GM21576 (cell line): ENCODE measurements at regions not wholly inside any gene's neighbourhood (a gene's known extent, or its start where the extent isn't known, plus 50 kb on each side); places are given as distances from the start of the nearest gene placed in this dataset.
"Not testable (repeated sequence)": the region's sequence is repeated elsewhere in the genome, so short reads cannot be mapped to it uniquely, and the experiment has no call there.

Experiments
- ATAC-seq: cut with Tn5 transposase; IDR thresholded peaks from one replicate; pipeline ENCODE4 v1.9.1; 2021; ENCODE audit warnings: mild to moderate bottlenecking, moderate library complexity; ENCODE audit not compliant: unreplicated experiment

- no peak for ATAC-seq
These were observed 137.2 kb upstream of the ESX1 start for GRCh38 chrX:104391906-104392305.

GRCh38 chrX:104376937-104377336 lies 122.2 kb upstream of the ESX1 start:
- ATAC-seq = no peak

GRCh38 chrX:104372547-104372946 lies 117.8 kb upstream of the ESX1 start:
- ATAC-seq = no peak

GRCh38 chrX:104370089-104370488 lies 115.4 kb upstream of the ESX1 start:
- no peak for ATAC-seq

- not testable (repeated sequence) for ATAC-seq
These were observed 106.0 kb upstream of the ESX1 start for GRCh38 chrX:104360774-104361173.

- no peak for ATAC-seq
These were observed 104.4 kb upstream of the ESX1 start for GRCh38 chrX:104359124-104359523.

GRCh38 chrX:104351173-104351769 lies 96.5 kb upstream of the ESX1 start:
- no peak for ATAC-seq

GRCh38 chrX:104347860-104348259 lies 93.1 kb upstream of the ESX1 start:
- ATAC-seq = no peak

GRCh38 chrX:104343428-104344129 lies 88.8 kb upstream of the ESX1 start:
- ATAC-seq = peak; percentile 88

GRCh38 chrX:104342065-104342464 lies 87.3 kb upstream of the ESX1 start:
- ATAC-seq = no peak

- no peak for ATAC-seq
These were observed 81.0 kb upstream of the ESX1 start for GRCh38 chrX:104335756-104336155.

GRCh38 chrX:104334971-104335370 lies 80.2 kb upstream of the ESX1 start:
- no peak for ATAC-seq

- no peak for ATAC-seq
These were observed 76.2 kb upstream of the ESX1 start for GRCh38 chrX:104330966-104331365.

- no peak for ATAC-seq
These were observed 75.0 kb upstream of the ESX1 start for GRCh38 chrX:104329731-104330130.

- ATAC-seq = no peak
These were observed 70.5 kb upstream of the ESX1 start for GRCh38 chrX:104325213-104325585.

GRCh38 chrX:104324461-104325212 lies 69.9 kb upstream of the ESX1 start:
- ATAC-seq = no peak

GRCh38 chrX:104319346-104319745 lies 64.6 kb upstream of the ESX1 start:
- no peak for ATAC-seq

GRCh38 chrX:104318330-104319009 lies 63.7 kb upstream of the ESX1 start:
- no peak for ATAC-seq

GRCh38 chrX:104316739-104317138 lies 62.0 kb upstream of the ESX1 start:
- ATAC-seq = no peak

- ATAC-seq = no peak
These were observed 60.8 kb upstream of the ESX1 start for GRCh38 chrX:104315555-104315954.

GRCh38 chrX:104310657-104311254 lies 56.0 kb upstream of the ESX1 start:
- ATAC-seq = no peak
